GM12878 (cell line): ENCODE measurements at regions not wholly inside any gene's neighbourhood (a gene's known extent, or its start where the extent isn't known, plus 50 kb on each side); places are given as distances from the start of the nearest gene placed in this dataset.

Experiments
- ATAC-seq: fragments of 200-7000 bp; cut with Tn5 transposase; 3 replicates; pipeline ENCODE4 v1.9.1; 2020; ENCODE audit warnings: mild to moderate bottlenecking, moderate library complexity
- BruUV-seq: library from RNA; stranded (reverse); fragments of 400-500 nt; replicated peaks from 2 replicates; lab custom pipeline; 2021; lab: Mats Ljungman, UMichigan
- CTCF ChIA-PET: fragments of 300-600 bp; sonication (Branson Sonifier 250); formaldehyde crosslinking; extraction: SDS; loops from one replicate; lab custom pipeline; 2021; ENCODE audit warnings: inconsistent platforms; lab: Yijun Ruan, JAX
- POLR2A ChIA-PET: fragments of 350-600 bp; formaldehyde crosslinking; extraction: SDS; loops from one replicate; lab custom pipeline; 2021; ENCODE audit warnings: inconsistent platforms; lab: Charles Lee
- RAD21 ChIA-PET: fragments of 300-600 bp; sonication (Branson Sonifier 250); formaldehyde crosslinking; loops from one replicate; lab custom pipeline; 2023; ENCODE audit warnings: antibody characterized with exemption; ENCODE audit not compliant: unreplicated experiment; lab: Charles Lee
- SMC1A ChIA-PET: fragments of 300-600 bp; sonication (Branson Sonifier 250); formaldehyde crosslinking; loops from one replicate; lab custom pipeline; 2023; ENCODE audit not compliant: unreplicated experiment, uncharacterized antibody; lab: Charles Lee
- DNase-seq: peaks from one replicate; pipeline ENCODE4 v3.0.0-alpha.2; 2011; ENCODE audit warnings: low read depth, low spot score
- FAIRE-seq: peaks from 3 replicates; lab custom pipeline; 2011; peaks lifted over from hg19 to GRCh38; lab: Jason Lieb, UNC
- H2AFZ ChIP-seq: 2 replicates; pipeline ENCODE4 v1.6.0; 2011; ENCODE audit warnings: low read depth, low read length, control low read depth; ENCODE audit not compliant: control insufficient read depth
- H3K27ac ChIP-seq: 2 replicates; pipeline ENCODE4 v1.5.1; 2011; ENCODE audit warnings: control low read depth; ENCODE audit not compliant: control insufficient read depth, insufficient read depth
- H3K27me3 ChIP-seq, 2 experiments: replicated peaks in 1 of 2; 2 replicates each; pipeline versions ENCODE4 v1.6.0 to v1.6.1; 2011; ENCODE audit warnings: low read length in 1 of 2; ENCODE audit not compliant: control insufficient read depth in 2 of 2, insufficient read depth in 2 of 2
- H3K36me3 ChIP-seq, 2 experiments: 2 replicates each; pipeline ENCODE4 v1.5.1; 2011; ENCODE audit warnings: low read length in 1 of 2; ENCODE audit not compliant: control insufficient read depth in 2 of 2, insufficient read depth in 2 of 2
- H3K4me1 ChIP-seq: 2 replicates; pipeline ENCODE4 v1.6.1; 2011; ENCODE audit warnings: mild to moderate bottlenecking, low read length, moderate library complexity, mixed read lengths; ENCODE audit not compliant: control insufficient read depth, insufficient read depth
- H3K4me2 ChIP-seq: 2 replicates; pipeline ENCODE4 v1.6.0; 2011; ENCODE audit warnings: control low read depth; ENCODE audit not compliant: control insufficient read depth, insufficient read depth
- H3K4me3 ChIP-seq: fragments of 200-600 bp; sonication (generic); 2 replicates; pipeline ENCODE4 v1.5.1; 2016
- H3K79me2 ChIP-seq: 2 replicates; pipeline ENCODE4 v1.6.0; 2011; ENCODE audit warnings: low read length; ENCODE audit not compliant: control insufficient read depth, insufficient read depth
- H3K9ac ChIP-seq: 2 replicates; pipeline ENCODE4 v1.8.0; 2011; ENCODE audit warnings: low read length, control low read depth, mixed read lengths; ENCODE audit not compliant: control insufficient read depth, insufficient read depth
- H3K9me3 ChIP-seq: replicated peaks from 3 replicates; pipeline ENCODE4 v1.5.1; 2011; ENCODE audit warnings: mild to moderate bottlenecking, low read length; ENCODE audit not compliant: control insufficient read depth, insufficient read depth
- H4K20me1 ChIP-seq: 2 replicates; pipeline ENCODE4 v1.6.0; 2011; ENCODE audit not compliant: control insufficient read depth, insufficient read depth
- CHD4 ChIP-seq: fragments of 200-600 bp; sonication (generic); IDR thresholded peaks from 2 replicates; pipeline ENCODE4 v1.6.1; 2016; ENCODE audit warnings: mild to moderate bottlenecking
- HDGF ChIP-seq: fragments of 450-650 bp; IDR thresholded peaks from 2 replicates; pipeline ENCODE4 v1.6.1; 2016; ENCODE audit warnings: antibody characterized with exemption
- NFIC ChIP-seq: IDR thresholded peaks from 2 replicates; pipeline ENCODE4 v1.6.1; 2012; ENCODE audit warnings: low read depth, mild to moderate bottlenecking, inconsistent platforms, low read length, moderate library complexity
- PAX5 ChIP-seq: IDR thresholded peaks from 2 replicates; pipeline ENCODE4 v1.6.1; 2011; ENCODE audit warnings: low read depth, low read length, borderline replicate concordance
- POLR2AphosphoS2 ChIP-seq: IDR thresholded peaks from 2 replicates; pipeline ENCODE4 v1.6.1; 2011; ENCODE audit warnings: low read depth, mild to moderate bottlenecking, low read length, improper control_type of control experiment, moderate library complexity
- RB1 ChIP-seq: fragments of 450-650 bp; formaldehyde crosslinking; IDR thresholded peaks from 2 replicates; pipeline ENCODE4 v1.6.1; 2017; ENCODE audit warnings: mild to moderate bottlenecking, borderline replicate concordance
- SUPT20H ChIP-seq: IDR thresholded peaks from 2 replicates; pipeline ENCODE4 v1.6.1; 2011; ENCODE audit warnings: low read depth, mild to moderate bottlenecking, low read length, moderate library complexity, borderline replicate concordance; ENCODE audit not compliant: control insufficient read depth
- WRNIP1 ChIP-seq: IDR thresholded peaks from 2 replicates; pipeline ENCODE4 v1.6.1; 2011; ENCODE audit warnings: low read depth, low read length, improper control_type of control experiment, borderline replicate concordance
- ZNF207 ChIP-seq: fragments of 450-650 bp; IDR thresholded peaks from 2 replicates; pipeline ENCODE4 v1.6.1; 2014; ENCODE audit warnings: antibody characterized with exemption, mild to moderate bottlenecking, borderline replicate concordance
- ZNF274 ChIP-seq: IDR thresholded peaks from one replicate; pipeline ENCODE4 v1.8.0; 2011; ENCODE audit not compliant: insufficient read length, insufficient read depth
- WGBS: methylation state at CpG from one replicate; pipeline ENCODE4 v1.1.6; 2016; ENCODE audit warnings: low lambda C conversion rate; ENCODE audit not compliant: insufficient replicate concordance, insufficient coverage; ENCODE audit errors: missing lambda C conversion rate; 5-methylcytosine and 5-hydroxymethylcytosine counted together
- in situ Hi-C: fragments of 300-500 bp; cut with MboI; formaldehyde crosslinking; loops from 9 replicates; pipeline ENCODE4 v1.14.3; 2018; ENCODE audit warnings: mixed read lengths
- intact Hi-C: fragments of 100-400 bp; cut with micrococcal nuclease; formaldehyde crosslinking; loops from one replicate; pipeline ENCODE4 v1.14.2; 2022; ENCODE audit not compliant: unreplicated experiment
- TF ChIP-seq, protein P1 (sequence below): IDR thresholded peaks from 2 replicates; pipeline ENCODE4 v1.6.1; 2011; ENCODE audit warnings: low read depth, low read length, improper control_type of control experiment, borderline replicate concordance
- TF ChIP-seq, protein P2 (sequence below): IDR thresholded peaks from 2 replicates; pipeline ENCODE4 v1.6.1; 2011; ENCODE audit warnings: mild to moderate bottlenecking, low read depth, low read length, moderate library complexity; ENCODE audit not compliant: insufficient replicate concordance
- TF ChIP-seq, protein P3 (sequence below): fragments of 150-350 bp; IDR thresholded peaks from 2 replicates; pipeline ENCODE4 v1.6.1; 2016; ENCODE audit warnings: low read depth, low read length

DNA sequence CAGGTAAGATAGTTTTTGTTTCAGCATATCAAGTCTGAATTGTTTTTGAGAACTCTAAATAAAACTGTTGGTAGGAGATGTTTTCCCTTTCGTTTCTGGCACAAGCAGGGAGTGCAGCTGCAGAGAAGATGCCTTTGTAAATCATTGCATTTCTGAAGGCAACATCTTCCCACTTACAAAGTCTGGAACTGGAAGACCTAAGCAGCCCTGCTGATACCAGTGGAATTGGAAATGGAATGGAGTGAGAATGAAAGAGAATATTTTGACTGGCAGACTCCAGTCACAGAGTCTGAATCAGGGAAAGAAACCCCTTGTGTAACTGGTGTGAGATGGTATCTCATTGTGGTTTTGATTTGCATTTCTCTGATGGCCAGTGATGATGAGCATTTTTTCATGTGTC lies 815.6 kb downstream of the LTN1 start:
- Histone ChIP-seq H3K27me3 (no peaks in the 10 kb centered on the region), H3K36me3 (no peaks in the 10 kb centered on the region), H3K4me1 (no peaks in the 10 kb centered on the region), H3K9me3 (no peaks in the 10 kb centered on the region), H3K27ac (no peak overlapping the region), H3K79me2 (no peaks in the 10 kb centered on the region), H4K20me1 (no peaks in the 10 kb centered on the region), H2AFZ (no peak overlapping the region), H3K9ac (no peak overlapping the region), H3K4me2 (no peak overlapping the region), H3K4me3 (no peak overlapping the region)
- CTCF ChIA-PET = no interaction called here
- no TSS peak for BruUV-seq
- ATAC-seq (no peak), DNase-seq (no peak), FAIRE-seq (no peak)
- SMC1A ChIA-PET = no interaction called here
- WGBS = 0% methylated on average over 1 of the region's 1 CpG
- in situ Hi-C loops (no loop called here), intact Hi-C loops (no loop called here)
- RAD21 ChIA-PET = no interaction called here
- TF ChIP-seq NFIC = no peak
- POLR2A ChIA-PET = no interaction called here

- Histone ChIP-seq H3K4me1 (no peaks in the 10 kb centered on the region), H3K4me2 (no peak overlapping the region), H4K20me1 (no peaks in the 10 kb centered on the region), H3K27me3 (no peaks in the 10 kb centered on the region), H3K36me3 (no peaks in the 10 kb centered on the region), H3K4me3 (no peak overlapping the region), H3K9ac (no peak overlapping the region), H3K9me3 (no peaks in the 10 kb centered on the region), H2AFZ (no peak overlapping the region), H3K79me2 (no peaks in the 10 kb centered on the region), H3K27ac (no peak overlapping the region)
- in situ Hi-C loops = no loop called here
- intact Hi-C loops = no loop called here
- no TSS peak for BruUV-seq
- ChIA-PET RAD21 (no interaction called here), POLR2A (no interaction called here), SMC1A (no interaction called here), CTCF (no interaction called here)
- ATAC-seq (no peak), DNase-seq (no peak), FAIRE-seq (no peak)
- TF ChIP-seq ZNF274 (no peak), POLR2AphosphoS2 (no peak), RB1 (no peak), WRNIP1 (no peak), HDGF (no peak), PAX5 (no peak), CHD4 (no peak), ZNF207 (no peak), NFIC (no peak), SUPT20H (no peak)
- TF ChIP-seq, protein P1, sequence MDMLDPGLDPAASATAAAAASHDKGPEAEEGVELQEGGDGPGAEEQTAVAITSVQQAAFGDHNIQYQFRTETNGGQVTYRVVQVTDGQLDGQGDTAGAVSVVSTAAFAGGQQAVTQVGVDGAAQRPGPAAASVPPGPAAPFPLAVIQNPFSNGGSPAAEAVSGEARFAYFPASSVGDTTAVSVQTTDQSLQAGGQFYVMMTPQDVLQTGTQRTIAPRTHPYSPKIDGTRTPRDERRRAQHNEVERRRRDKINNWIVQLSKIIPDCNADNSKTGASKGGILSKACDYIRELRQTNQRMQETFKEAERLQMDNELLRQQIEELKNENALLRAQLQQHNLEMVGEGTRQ = no peak
- TF ChIP-seq, protein P2, sequence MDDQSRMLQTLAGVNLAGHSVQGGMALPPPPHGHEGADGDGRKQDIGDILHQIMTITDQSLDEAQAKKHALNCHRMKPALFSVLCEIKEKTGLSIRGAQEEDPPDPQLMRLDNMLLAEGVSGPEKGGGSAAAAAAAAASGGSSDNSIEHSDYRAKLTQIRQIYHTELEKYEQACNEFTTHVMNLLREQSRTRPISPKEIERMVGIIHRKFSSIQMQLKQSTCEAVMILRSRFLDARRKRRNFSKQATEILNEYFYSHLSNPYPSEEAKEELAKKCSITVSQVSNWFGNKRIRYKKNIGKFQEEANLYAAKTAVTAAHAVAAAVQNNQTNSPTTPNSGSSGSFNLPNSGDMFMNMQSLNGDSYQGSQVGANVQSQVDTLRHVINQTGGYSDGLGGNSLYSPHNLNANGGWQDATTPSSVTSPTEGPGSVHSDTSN = no peak
- TF ChIP-seq, protein P3, sequence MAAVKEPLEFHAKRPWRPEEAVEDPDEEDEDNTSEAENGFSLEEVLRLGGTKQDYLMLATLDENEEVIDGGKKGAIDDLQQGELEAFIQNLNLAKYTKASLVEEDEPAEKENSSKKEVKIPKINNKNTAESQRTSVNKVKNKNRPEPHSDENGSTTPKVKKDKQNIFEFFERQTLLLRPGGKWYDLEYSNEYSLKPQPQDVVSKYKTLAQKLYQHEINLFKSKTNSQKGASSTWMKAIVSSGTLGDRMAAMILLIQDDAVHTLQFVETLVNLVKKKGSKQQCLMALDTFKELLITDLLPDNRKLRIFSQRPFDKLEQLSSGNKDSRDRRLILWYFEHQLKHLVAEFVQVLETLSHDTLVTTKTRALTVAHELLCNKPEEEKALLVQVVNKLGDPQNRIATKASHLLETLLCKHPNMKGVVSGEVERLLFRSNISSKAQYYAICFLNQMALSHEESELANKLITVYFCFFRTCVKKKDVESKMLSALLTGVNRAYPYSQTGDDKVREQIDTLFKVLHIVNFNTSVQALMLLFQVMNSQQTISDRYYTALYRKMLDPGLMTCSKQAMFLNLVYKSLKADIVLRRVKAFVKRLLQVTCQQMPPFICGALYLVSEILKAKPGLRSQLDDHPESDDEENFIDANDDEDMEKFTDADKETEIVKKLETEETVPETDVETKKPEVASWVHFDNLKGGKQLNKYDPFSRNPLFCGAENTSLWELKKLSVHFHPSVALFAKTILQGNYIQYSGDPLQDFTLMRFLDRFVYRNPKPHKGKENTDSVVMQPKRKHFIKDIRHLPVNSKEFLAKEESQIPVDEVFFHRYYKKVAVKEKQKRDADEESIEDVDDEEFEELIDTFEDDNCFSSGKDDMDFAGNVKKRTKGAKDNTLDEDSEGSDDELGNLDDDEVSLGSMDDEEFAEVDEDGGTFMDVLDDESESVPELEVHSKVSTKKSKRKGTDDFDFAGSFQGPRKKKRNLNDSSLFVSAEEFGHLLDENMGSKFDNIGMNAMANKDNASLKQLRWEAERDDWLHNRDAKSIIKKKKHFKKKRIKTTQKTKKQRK = no peak
These were observed 818.0 kb downstream of the LTN1 start for GRCh38 chr21:28174701-28175100.
